Panc1 (cell line): ENCODE measurements at regions not wholly inside any gene's neighbourhood (a gene's known extent, or its start where the extent isn't known, plus 50 kb on each side); places are given as distances from the start of the nearest gene placed in this dataset.

ENCODE experiments used
- ATAC-seq: fragments of 200-7000 bp; cut with Tn5 transposase; 2 replicates; pipeline ENCODE4 v1.9.1; 2020; ENCODE audit warnings: mild to moderate bottlenecking, moderate library complexity
- BruUV-seq: library from RNA; stranded (reverse); fragments of 400-500 nt; replicated peaks from 2 replicates; lab custom pipeline; 2021; lab: Mats Ljungman, UMichigan
- CTCF ChIA-PET: fragments of 300-600 bp; sonication (Branson Sonifier 250); formaldehyde crosslinking; loops from one replicate; lab custom pipeline; 2022; ENCODE audit warnings: antibody characterized with exemption; lab: Charles Lee
- POLR2A ChIA-PET: fragments of 300-600 bp; sonication (Branson Sonifier 250); formaldehyde crosslinking; loops from one replicate; lab custom pipeline; 2022; ENCODE audit warnings: antibody characterized with exemption; lab: Charles Lee
- DNase-seq: peaks from one replicate; pipeline ENCODE4 v3.0.0-alpha.2; 2010; ENCODE audit warnings: low read depth, low spot score
- H3K27ac ChIP-seq: 2 replicates; pipeline ENCODE4 v1.5.1; 2011; ENCODE audit warnings: mild to moderate bottlenecking, low read length, inconsistent platforms
- H3K27me3 ChIP-seq: fragments of 200-500 bp; sonication (Bioruptor generic); 2 replicates; pipeline ENCODE4 v1.6.0; 2014; ENCODE audit warnings: low read length, inconsistent platforms; ENCODE audit not compliant: control insufficient read depth, insufficient read depth
- H3K36me3 ChIP-seq: fragments of 200-500 bp; sonication (Bioruptor generic); 2 replicates; pipeline ENCODE4 v1.5.1; 2014; ENCODE audit warnings: inconsistent platforms, mild to moderate bottlenecking, low read length, moderate library complexity; ENCODE audit not compliant: control insufficient read depth, insufficient read depth
- H3K4me1 ChIP-seq: 2 replicates; pipeline ENCODE4 v1.5.1; 2011; ENCODE audit warnings: inconsistent platforms, mild to moderate bottlenecking, low read length, moderate library complexity; ENCODE audit not compliant: control insufficient read depth, insufficient read depth
- H3K4me3 ChIP-seq, 2 experiments: 2 replicates each; pipeline ENCODE4 v1.5.1; 2011 to 2012; ENCODE audit warnings: low read depth in 2 of 2, low read length in 2 of 2, mild to moderate bottlenecking in 2 of 2, inconsistent platforms in 1 of 2, moderate library complexity in 1 of 2
- H3K9me3 ChIP-seq: fragments of 200-500 bp; sonication (Bioruptor generic); 2 replicates; pipeline ENCODE4 v1.5.1; 2014; ENCODE audit warnings: low read depth, mild to moderate bottlenecking, inconsistent platforms, low read length, moderate library complexity; ENCODE audit not compliant: control insufficient read depth, insufficient read depth
- POLR2AphosphoS5 ChIP-seq: IDR thresholded peaks from 2 replicates; pipeline ENCODE4 v1.6.1; 2012; ENCODE audit warnings: mild to moderate bottlenecking, low read depth, low read length, moderate library complexity
- SIN3A ChIP-seq: IDR thresholded peaks from 2 replicates; pipeline ENCODE4 v1.6.1; 2012; ENCODE audit warnings: low read depth, mild to moderate bottlenecking, low read length, moderate library complexity, borderline replicate concordance; ENCODE audit not compliant: insufficient read depth
- TCF7L2 ChIP-seq: IDR thresholded peaks from 2 replicates; pipeline ENCODE4 v1.6.1; 2011; ENCODE audit warnings: mild to moderate bottlenecking, low read depth, low read length, inconsistent platforms
- in situ Hi-C: cut with HindIII; loops from 2 replicates; pipeline ENCODE4 v1.10.0; 2016; ENCODE audit warnings: low sequenced_read_pairs, low pct_unique_long_range_greater_than_20kb
- intact Hi-C: fragments of 100-400 bp; cut with micrococcal nuclease; formaldehyde crosslinking; loops from one replicate; pipeline ENCODE4 v1.10.0; 2022; ENCODE audit not compliant: unreplicated experiment
- TF ChIP-seq, protein P1 (sequence below), 2 experiments: IDR thresholded peaks; 2 replicates each; pipeline ENCODE4 v1.6.1; 2011 to 2012; ENCODE audit warnings: low read depth in 2 of 2, control low read depth in 1 of 2, low read length in 1 of 2, mild to moderate bottlenecking in 1 of 2, moderate library complexity in 1 of 2; ENCODE audit not compliant: insufficient read depth in 1 of 2
- TF ChIP-seq, protein P2 (sequence below): fragments of 450-650 bp; IDR thresholded peaks from 2 replicates; pipeline ENCODE4 v1.5.1; 2017; ENCODE audit warnings: mild to moderate bottlenecking

DNA sequence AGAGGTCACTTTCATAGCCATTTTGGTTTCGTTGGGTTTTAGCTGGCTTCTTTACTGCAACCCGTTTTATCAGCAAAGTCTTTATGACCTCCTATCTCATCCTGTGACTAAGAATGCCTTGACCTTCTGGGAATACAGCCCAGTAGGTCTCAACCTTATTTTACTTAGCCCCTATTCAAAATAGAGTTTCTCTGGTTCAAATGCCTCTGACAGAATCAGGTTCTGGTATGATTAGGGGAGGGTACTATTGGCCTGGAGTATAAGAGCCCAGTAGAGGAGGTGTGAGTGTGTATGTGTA is 95.4 kb upstream of the RAB40AL start:
- Histone ChIP-seq H3K4me1 (no peaks in the 10 kb centered on the region), H3K9me3 (no peaks in the 10 kb centered on the region), H3K27ac (no peak overlapping the region), H3K4me3 (no peak overlapping the region), H3K36me3 (no peaks in the 10 kb centered on the region), H3K27me3 (no peaks in the 10 kb centered on the region)
- ATAC-seq (no peak), DNase-seq (no peak)
- BruUV-seq: no TSS peak
- intact Hi-C loops (no loop called here), in situ Hi-C loops (no loop called here)
- ChIA-PET CTCF (interaction anchor here (1.2 kb wide), 1 partner anchor 59 kb away, joined by 3 read pairs; no protein-coding TSS in a partner anchor), POLR2A (no interaction called here)
- TF ChIP-seq, protein P1, sequence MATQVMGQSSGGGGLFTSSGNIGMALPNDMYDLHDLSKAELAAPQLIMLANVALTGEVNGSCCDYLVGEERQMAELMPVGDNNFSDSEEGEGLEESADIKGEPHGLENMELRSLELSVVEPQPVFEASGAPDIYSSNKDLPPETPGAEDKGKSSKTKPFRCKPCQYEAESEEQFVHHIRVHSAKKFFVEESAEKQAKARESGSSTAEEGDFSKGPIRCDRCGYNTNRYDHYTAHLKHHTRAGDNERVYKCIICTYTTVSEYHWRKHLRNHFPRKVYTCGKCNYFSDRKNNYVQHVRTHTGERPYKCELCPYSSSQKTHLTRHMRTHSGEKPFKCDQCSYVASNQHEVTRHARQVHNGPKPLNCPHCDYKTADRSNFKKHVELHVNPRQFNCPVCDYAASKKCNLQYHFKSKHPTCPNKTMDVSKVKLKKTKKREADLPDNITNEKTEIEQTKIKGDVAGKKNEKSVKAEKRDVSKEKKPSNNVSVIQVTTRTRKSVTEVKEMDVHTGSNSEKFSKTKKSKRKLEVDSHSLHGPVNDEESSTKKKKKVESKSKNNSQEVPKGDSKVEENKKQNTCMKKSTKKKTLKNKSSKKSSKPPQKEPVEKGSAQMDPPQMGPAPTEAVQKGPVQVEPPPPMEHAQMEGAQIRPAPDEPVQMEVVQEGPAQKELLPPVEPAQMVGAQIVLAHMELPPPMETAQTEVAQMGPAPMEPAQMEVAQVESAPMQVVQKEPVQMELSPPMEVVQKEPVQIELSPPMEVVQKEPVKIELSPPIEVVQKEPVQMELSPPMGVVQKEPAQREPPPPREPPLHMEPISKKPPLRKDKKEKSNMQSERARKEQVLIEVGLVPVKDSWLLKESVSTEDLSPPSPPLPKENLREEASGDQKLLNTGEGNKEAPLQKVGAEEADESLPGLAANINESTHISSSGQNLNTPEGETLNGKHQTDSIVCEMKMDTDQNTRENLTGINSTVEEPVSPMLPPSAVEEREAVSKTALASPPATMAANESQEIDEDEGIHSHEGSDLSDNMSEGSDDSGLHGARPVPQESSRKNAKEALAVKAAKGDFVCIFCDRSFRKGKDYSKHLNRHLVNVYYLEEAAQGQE (IDR thresholded peaks at IDR 0.05; ENCODE audit: insufficient read depth in 1 of 2, low read depth in 2 of 2, low read length in 1 of 2): no peak
- TF ChIP-seq TCF7L2 (no peak), POLR2AphosphoS5 (no peak), SIN3A (no peak)
- TF ChIP-seq, protein P2, sequence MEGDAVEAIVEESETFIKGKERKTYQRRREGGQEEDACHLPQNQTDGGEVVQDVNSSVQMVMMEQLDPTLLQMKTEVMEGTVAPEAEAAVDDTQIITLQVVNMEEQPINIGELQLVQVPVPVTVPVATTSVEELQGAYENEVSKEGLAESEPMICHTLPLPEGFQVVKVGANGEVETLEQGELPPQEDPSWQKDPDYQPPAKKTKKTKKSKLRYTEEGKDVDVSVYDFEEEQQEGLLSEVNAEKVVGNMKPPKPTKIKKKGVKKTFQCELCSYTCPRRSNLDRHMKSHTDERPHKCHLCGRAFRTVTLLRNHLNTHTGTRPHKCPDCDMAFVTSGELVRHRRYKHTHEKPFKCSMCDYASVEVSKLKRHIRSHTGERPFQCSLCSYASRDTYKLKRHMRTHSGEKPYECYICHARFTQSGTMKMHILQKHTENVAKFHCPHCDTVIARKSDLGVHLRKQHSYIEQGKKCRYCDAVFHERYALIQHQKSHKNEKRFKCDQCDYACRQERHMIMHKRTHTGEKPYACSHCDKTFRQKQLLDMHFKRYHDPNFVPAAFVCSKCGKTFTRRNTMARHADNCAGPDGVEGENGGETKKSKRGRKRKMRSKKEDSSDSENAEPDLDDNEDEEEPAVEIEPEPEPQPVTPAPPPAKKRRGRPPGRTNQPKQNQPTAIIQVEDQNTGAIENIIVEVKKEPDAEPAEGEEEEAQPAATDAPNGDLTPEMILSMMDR: no peak

DNA sequence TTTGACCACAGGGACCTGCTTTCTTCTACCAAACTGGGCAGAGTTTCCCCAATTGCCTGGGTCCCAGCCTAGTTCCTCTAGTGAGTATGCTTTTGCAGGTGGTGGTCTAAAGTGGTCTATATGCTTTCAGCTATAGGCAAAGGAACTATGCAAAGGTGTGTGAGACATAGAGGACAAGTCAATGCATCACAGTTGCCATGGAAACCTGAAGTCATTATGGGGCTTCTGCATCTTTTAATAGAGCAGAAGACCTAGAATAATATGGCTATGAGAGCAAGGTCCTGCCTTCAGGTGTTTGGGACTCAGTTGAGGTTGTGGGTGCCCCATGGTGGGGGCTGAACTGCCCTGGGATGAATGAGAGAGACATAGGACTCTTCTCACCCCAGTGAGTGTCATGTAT is 92.1 kb upstream of the RAB40AL start:
- ChIA-PET POLR2A (no interaction called here), CTCF (no interaction called here)
- no peak for DNase-seq
- Histone ChIP-seq H3K36me3 (no peaks in the 10 kb centered on the region), H3K4me1 (no peaks in the 10 kb centered on the region; the same call in 1 of the 2 replicates), H3K27me3 (no peaks in the 10 kb centered on the region), H3K4me3 (no peak overlapping the region), H3K9me3 (no peaks in the 10 kb centered on the region), H3K27ac (no peak overlapping the region)
- no TSS peak for BruUV-seq
- in situ Hi-C loops: no loop called here
- TF ChIP-seq, protein P2: no peak
- intact Hi-C loops: no loop called here
- ATAC-seq: no peak
